Osteoblast (primary cell): ENCODE measurements at regions not wholly inside any gene's neighbourhood (a gene's known extent, or its start where the extent isn't known, plus 50 kb on each side); places are given as distances from the start of the nearest gene placed in this dataset.
"Not testable (repeated sequence)": the region's sequence is repeated elsewhere in the genome, so short reads cannot be mapped to it uniquely, and the experiment has no call there.

ENCODE experiments used
- DNase-seq: peaks from one replicate; pipeline ENCODE4 v3.0.0; 2011; ENCODE audit warnings: low spot score, mixed read lengths; ENCODE audit not compliant: insufficient read length; ENCODE audit errors: missing footprints
- H2AFZ ChIP-seq: 2 replicates; pipeline ENCODE4 v1.6.0; 2011; ENCODE audit warnings: mild to moderate bottlenecking, low read length
- H3K27ac ChIP-seq: 2 replicates; pipeline ENCODE4 v1.5.1; 2011; ENCODE audit warnings: mild to moderate bottlenecking, low read depth, low read length, moderate library complexity
- H3K27me3 ChIP-seq: 2 replicates; pipeline ENCODE4 v1.6.0; 2012; ENCODE audit warnings: mild to moderate bottlenecking, control low read depth, inconsistent platforms, low read length, moderate library complexity; ENCODE audit not compliant: insufficient read depth
- H3K36me3 ChIP-seq: 2 replicates; pipeline ENCODE4 v1.5.1; 2011; ENCODE audit warnings: mild to moderate bottlenecking, low read length, control low read depth, moderate library complexity; ENCODE audit not compliant: insufficient read depth
- H3K4me1 ChIP-seq: 2 replicates; pipeline ENCODE4 v1.5.1; 2011; ENCODE audit warnings: mild to moderate bottlenecking, low read length, control low read depth, moderate library complexity; ENCODE audit not compliant: insufficient read depth
- H3K4me2 ChIP-seq: 2 replicates; pipeline ENCODE4 v1.6.0; 2011; ENCODE audit warnings: mild to moderate bottlenecking, low read length; ENCODE audit not compliant: insufficient read depth
- H3K4me3 ChIP-seq: fragments of 200-600 bp; sonication (generic); 3 replicates; pipeline ENCODE4 v1.5.1; 2012; ENCODE audit warnings: mild to moderate bottlenecking, low read length, inconsistent platforms; ENCODE audit not compliant: insufficient read depth
- H3K79me2 ChIP-seq: 2 replicates; pipeline ENCODE4 v1.6.0; 2012; ENCODE audit warnings: mild to moderate bottlenecking, low read length, control low read depth, inconsistent platforms; ENCODE audit not compliant: insufficient read depth
- H3K9me3 ChIP-seq: 2 replicates; pipeline ENCODE4 v1.5.1; 2011; ENCODE audit warnings: low read depth, low read length, control low read depth
- H4K20me1 ChIP-seq: 2 replicates; pipeline ENCODE4 v1.6.0; 2012; ENCODE audit warnings: mild to moderate bottlenecking, low read length, control low read depth; ENCODE audit not compliant: insufficient read depth
- CTCF ChIP-seq: IDR thresholded peaks from 2 replicates; pipeline ENCODE4 v1.5.1; 2011; ENCODE audit warnings: mild to moderate bottlenecking, low read depth, low read length, moderate library complexity; ENCODE audit errors: extremely low read depth

GRCh38 chr4:189664693-189665250, 275.9 kb upstream of the FRG1 start:
- no peak for TF ChIP-seq CTCF
- Histone ChIP-seq H3K4me2 (no peak overlapping the region), H3K79me2 (no peaks in the 10 kb centered on the region), H3K36me3 (no peaks in the 10 kb centered on the region), H2AFZ (no peak overlapping the region), H3K4me1 (no peaks in the 10 kb centered on the region), H3K27me3 (no peaks in the 10 kb centered on the region), H3K9me3 (no peaks in the 10 kb centered on the region), H3K27ac (no peak overlapping the region), H4K20me1 (no peaks in the 10 kb centered on the region), H3K4me3 (no peak overlapping the region)
- DNase-seq: no peak

DNA sequence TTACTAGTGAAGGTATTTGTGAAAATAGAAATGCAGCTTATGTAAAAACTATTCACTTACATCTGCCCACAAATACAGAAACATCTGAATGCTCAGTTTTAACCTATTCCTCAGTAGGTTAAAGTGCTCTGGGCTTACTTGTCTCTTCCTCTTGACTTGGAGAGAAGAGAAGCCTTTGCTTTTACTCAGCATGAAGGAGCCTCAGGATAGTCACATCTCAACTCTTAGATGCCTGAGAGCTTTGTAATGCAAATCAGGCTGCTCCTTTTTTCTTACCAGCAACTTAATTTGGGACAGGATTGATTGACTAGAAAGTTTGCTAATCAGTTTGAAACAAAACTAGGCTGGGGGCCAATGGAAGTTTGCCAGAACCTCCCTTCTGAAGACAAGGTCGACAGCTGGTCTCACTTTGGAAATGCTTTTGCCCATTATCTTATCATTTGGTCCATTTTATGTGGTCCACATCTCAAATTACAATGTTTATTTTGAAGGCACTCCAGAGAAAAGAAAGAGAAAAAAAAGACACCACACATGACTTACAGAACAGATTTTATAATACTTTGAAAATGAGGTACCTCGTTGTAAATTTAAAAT, 274.9 kb upstream of the FRG1 start:
- DNase-seq, H2AFZ ChIP-seq: not testable (repeated sequence)

DNA sequence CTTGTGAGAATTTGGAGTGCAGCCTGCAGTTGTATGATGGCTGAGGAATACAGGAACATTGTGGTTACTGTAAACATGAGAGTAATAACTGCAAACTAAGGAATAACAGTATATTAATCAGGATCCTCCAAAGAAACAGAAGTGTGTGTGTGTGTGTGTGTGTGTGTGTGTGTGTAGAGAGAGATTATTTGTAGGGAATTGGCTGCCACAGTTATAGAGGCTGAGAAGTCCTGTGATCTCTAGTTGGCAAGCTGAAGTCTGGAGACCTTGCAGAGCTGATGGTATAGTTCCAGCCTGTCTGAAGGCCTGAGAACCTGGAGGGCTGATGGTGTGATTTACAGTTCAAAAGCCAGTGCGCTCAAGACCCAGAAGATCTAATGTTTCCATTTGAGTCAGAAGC, 273.3 kb upstream of the FRG1 start:
- not testable (repeated sequence) for H3K4me3 ChIP-seq, H3K4me2 ChIP-seq, H3K27me3 ChIP-seq, H2AFZ ChIP-seq, H3K4me1 ChIP-seq, H3K36me3 ChIP-seq, H4K20me1 ChIP-seq, H3K9me3 ChIP-seq, DNase-seq, H3K27ac ChIP-seq, H3K79me2 ChIP-seq

More for the DNA sequence above, 274.9 kb upstream of the FRG1 start:
- not testable (repeated sequence) for H3K4me3 ChIP-seq, H4K20me1 ChIP-seq, H3K4me2 ChIP-seq, H3K36me3 ChIP-seq, H3K79me2 ChIP-seq, H3K9me3 ChIP-seq, H3K27me3 ChIP-seq, H3K27ac ChIP-seq, H3K4me1 ChIP-seq

DNA sequence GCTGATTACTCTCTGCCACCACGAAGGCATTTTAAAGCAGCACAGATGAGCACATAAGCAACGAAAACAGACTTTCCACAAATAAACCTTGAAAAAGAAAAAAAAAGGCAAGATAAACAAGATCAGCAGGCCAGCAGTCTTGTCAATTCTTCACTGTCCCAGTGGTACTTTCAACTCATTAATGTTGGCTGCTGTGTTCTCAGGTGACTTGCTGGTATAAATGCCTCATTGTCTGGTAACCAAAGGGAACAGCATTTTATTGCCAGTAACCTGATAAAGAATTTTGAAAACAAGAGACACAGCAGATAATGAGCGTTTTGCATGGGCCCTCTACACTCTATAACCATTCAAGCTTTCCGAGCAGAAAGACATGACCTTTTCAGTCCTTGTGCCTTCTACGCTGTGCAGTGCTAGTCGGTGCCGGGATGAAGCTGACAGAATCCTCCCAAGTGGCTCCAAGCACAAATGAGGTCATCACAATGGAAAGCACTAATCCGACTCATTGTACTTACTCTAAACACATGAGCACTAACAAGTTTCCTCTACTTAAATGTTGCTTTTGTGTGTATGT, 242.9 kb upstream of the FRG1 start:
- not testable (repeated sequence) for H3K79me2 ChIP-seq, DNase-seq, H3K4me1 ChIP-seq, H3K27ac ChIP-seq, H3K9me3 ChIP-seq, H3K36me3 ChIP-seq, H3K27me3 ChIP-seq, H3K4me2 ChIP-seq, H2AFZ ChIP-seq, H3K4me3 ChIP-seq, H4K20me1 ChIP-seq

DNA sequence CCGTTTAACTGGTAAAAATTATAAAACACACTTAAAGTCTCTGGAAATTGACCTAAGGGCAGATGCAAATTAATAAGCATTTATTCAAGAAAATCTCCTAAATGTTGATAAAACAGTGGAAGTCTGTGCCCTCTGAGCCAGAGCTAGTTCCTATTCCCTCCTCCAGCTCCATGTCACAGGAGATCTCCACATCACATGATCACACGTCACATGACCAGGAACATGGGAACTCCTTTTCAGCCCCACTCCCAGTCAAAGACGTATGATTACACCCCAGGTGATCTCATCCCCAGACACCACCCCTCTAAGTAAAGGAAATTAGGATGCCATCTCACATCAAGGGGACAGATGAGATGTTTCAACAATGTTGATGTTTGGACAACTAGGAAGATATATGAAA, 237.7 kb upstream of the FRG1 start:
- not testable (repeated sequence) for H3K36me3 ChIP-seq

DNA sequence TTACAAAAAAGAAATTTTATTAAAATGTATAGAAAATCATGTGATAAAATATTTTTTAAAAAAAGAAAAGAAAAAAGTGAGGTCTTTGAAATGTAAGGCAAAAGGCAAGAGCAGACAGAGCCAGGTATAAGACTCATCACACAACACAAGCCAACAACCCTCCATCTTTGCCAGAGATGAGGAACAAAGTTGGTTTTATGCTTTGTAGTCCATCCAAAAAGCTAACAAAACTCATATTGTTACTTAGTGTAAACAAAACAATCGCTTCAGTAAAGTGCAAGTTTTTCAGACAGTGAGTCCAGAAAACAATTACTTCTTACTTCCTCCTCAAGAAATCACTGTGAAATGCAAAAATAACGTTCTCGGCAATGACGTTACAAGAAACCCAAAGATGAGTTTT, 233.9 kb upstream of the FRG1 start:
- DNase-seq, H3K4me2 ChIP-seq, H3K27me3 ChIP-seq, H4K20me1 ChIP-seq, H3K27ac ChIP-seq, H3K4me1 ChIP-seq, H2AFZ ChIP-seq, H3K79me2 ChIP-seq, H3K9me3 ChIP-seq, H3K36me3 ChIP-seq, H3K4me3 ChIP-seq: not testable (repeated sequence)

More for the DNA sequence above, 237.7 kb upstream of the FRG1 start:
- not testable (repeated sequence) for DNase-seq, H3K79me2 ChIP-seq, H3K27me3 ChIP-seq, H3K27ac ChIP-seq, H4K20me1 ChIP-seq, H3K4me3 ChIP-seq, H2AFZ ChIP-seq, H3K4me2 ChIP-seq, H3K4me1 ChIP-seq, H3K9me3 ChIP-seq

- H3K4me3 ChIP-seq, H3K79me2 ChIP-seq, H3K36me3 ChIP-seq, H3K4me2 ChIP-seq, H3K27me3 ChIP-seq, H3K9me3 ChIP-seq, H2AFZ ChIP-seq, H4K20me1 ChIP-seq, DNase-seq, H3K27ac ChIP-seq, H3K4me1 ChIP-seq: not testable (repeated sequence)
These were observed 233.4 kb upstream of the FRG1 start for GRCh38 chr4:189707227-189707626.

DNA sequence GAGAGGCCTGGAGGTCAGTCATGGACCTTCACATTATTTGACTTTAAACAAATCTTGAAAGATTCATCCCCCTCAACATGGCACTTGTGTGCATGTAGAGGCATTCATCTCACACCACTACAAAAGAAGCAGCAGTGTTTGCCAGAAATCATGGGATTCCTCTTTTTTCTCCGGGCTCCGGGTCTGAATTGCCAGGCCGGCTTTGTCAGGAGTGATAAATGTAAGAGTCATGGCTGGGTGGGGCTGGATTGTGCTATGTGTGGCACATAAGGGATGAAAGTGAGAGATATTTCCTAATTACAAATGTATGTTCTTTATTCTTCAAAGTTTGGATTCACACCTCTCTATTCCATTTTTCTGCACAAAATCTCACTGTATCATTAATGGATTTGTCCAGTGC, 228.7 kb upstream of the FRG1 start:
- not testable (repeated sequence) for H3K36me3 ChIP-seq, H3K4me1 ChIP-seq, H3K27ac ChIP-seq, H2AFZ ChIP-seq, H4K20me1 ChIP-seq, H3K9me3 ChIP-seq, DNase-seq, H3K4me3 ChIP-seq, H3K79me2 ChIP-seq, H3K27me3 ChIP-seq, H3K4me2 ChIP-seq
